CD4-positive, alpha-beta T cell treated with Interleukin-6 at 100 ng/mL for 8 hours (primary cell): ENCODE measurements at regions not wholly inside any gene's neighbourhood (a gene's known extent, or its start where the extent isn't known, plus 50 kb on each side); places are given as distances from the start of the nearest gene placed in this dataset.

ENCODE experiments used
- DNase-seq: peaks from one replicate; pipeline ENCODE4 v3.0.0-alpha.2; 2020; ENCODE audit warnings: mixed read lengths, low spot score

GRCh38 chr4:36493251-36493650 lies 211.8 kb downstream of the DTHD1 start:
- no peak for DNase-seq

GRCh38 chr4:36494016-36494415 lies 212.6 kb downstream of the DTHD1 start:
- no peak for DNase-seq

GRCh38 chr4:36494747-36495146 lies 213.3 kb downstream of the DTHD1 start:
- no peak for DNase-seq

GRCh38 chr4:36502350-36502749 lies 220.9 kb downstream of the DTHD1 start:
- no peak for DNase-seq

GRCh38 chr4:36508394-36508793 lies 227.0 kb downstream of the DTHD1 start:
- DNase-seq: no peak

- no peak for DNase-seq
These were observed 228.4 kb downstream of the DTHD1 start for GRCh38 chr4:36509845-36510244.

GRCh38 chr4:36511785-36512184 lies 230.4 kb downstream of the DTHD1 start:
- no peak for DNase-seq

- no peak for DNase-seq
These were observed 235.2 kb downstream of the DTHD1 start for GRCh38 chr4:36516522-36517095.

- DNase-seq: no peak
These were observed 241.8 kb downstream of the DTHD1 start for GRCh38 chr4:36523182-36523581.

- no peak for DNase-seq
These were observed 251.4 kb downstream of the DTHD1 start for GRCh38 chr4:36532670-36533379.

- no peak for DNase-seq
These were observed 252.5 kb downstream of the DTHD1 start for GRCh38 chr4:36533944-36534343.

- no peak for DNase-seq
These were observed 266.0 kb downstream of the DTHD1 start for GRCh38 chr4:36547383-36547782.

GRCh38 chr4:36549252-36549651 lies 267.8 kb downstream of the DTHD1 start:
- no peak for DNase-seq

- no peak for DNase-seq
These were observed 268.6 kb downstream of the DTHD1 start for GRCh38 chr4:36549992-36550391.

GRCh38 chr4:36551697-36552214 lies 270.3 kb downstream of the DTHD1 start:
- no peak for DNase-seq

GRCh38 chr4:36553029-36553428 lies 271.6 kb downstream of the DTHD1 start:
- no peak for DNase-seq

- DNase-seq: no peak
These were observed 272.0 kb downstream of the DTHD1 start for GRCh38 chr4:36553453-36553852.

GRCh38 chr4:36556984-36557383 lies 275.6 kb downstream of the DTHD1 start:
- no peak for DNase-seq

GRCh38 chr4:36568575-36568974 lies 287.2 kb downstream of the DTHD1 start:
- DNase-seq: no peak

GRCh38 chr4:36573441-36573840 lies 292.0 kb downstream of the DTHD1 start:
- no peak for DNase-seq

GRCh38 chr4:36574816-36575215 lies 293.4 kb downstream of the DTHD1 start:
- no peak for DNase-seq

- DNase-seq: no peak
These were observed 300.8 kb downstream of the DTHD1 start for GRCh38 chr4:36582198-36582597.

GRCh38 chr4:36587909-36588472 lies 306.6 kb downstream of the DTHD1 start:
- DNase-seq: no peak
